Right renal cortex interstitium (tissue), 3 donors: ENCODE measurements at regions not wholly inside any gene's neighbourhood (a gene's known extent, or its start where the extent isn't known, plus 50 kb on each side); places are given as distances from the start of the nearest gene placed in this dataset.
"Not testable (repeated sequence)": the region's sequence is repeated elsewhere in the genome, so short reads cannot be mapped to it uniquely, and the experiment has no call there.

ENCODE experiments used
- DNase-seq, 3 donors: peaks; one replicate each; pipeline ENCODE4 v3.0.0-alpha.2; 2013; ENCODE audit warnings: low read depth in 3 of 3, low spot score in 2 of 3

DNA sequence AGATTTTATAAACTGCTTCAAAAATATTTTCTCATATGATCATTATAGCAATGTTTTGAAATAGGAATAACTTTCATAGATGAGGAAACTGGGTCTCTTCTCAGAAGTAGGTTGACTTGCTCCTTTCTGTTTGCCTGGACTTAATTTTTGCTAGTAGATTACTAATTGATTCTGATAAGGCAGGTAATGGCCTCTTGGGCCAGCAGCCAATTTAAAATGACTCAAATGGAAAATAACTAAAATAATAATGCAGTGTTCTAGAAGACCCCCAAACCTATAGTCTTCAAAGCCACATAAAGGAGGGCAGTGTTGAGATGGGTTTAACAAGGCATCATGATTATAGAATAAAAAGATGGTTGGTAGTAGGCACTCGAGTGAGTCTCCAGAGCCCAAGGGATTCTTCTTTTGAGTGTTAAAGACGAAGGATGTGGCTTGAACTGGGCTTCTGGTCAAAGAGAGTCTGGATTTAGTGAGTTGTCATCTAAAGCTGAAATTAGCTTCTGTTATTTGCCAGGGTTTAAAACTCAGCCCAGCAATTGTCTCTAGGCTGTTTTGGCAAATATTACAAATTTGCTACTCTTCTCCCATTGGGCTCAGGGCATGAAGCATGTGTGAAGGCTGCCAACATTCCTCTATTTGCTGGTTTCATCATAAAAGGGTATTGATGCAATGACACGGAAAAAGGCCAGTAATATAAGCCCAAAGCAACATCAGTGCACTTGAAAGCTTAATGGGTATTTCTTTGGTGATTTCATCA lies 297.1 kb upstream of the MEIS2 start:
- DNase-seq, result no peak

GRCh38 chr15:37416103-37416502 lies 315.8 kb upstream of the MEIS2 start:
- DNase-seq, result no peak

- no peak for DNase-seq
Observed at GRCh38 chr15:37425541-37425940, 325.2 kb upstream of the MEIS2 start.

DNA sequence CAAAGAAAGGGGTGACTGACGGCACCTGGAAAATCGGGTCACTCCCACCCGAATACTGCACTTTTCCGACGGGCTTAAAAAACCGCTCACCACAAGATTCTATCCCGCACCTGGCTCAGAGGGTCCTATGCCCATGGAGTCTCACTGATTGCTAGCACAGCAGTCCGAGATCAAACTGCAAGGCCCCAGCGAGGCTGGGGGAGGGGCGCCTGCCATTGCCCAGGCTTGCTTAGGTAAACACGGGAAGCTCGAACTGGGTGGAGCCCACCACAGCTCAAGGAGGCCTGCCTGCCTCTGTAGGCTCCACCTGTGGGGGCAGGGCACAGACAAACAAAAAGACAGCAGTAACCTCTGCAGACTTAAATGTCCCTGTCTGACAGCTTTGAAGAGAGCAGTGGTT lies 327.0 kb upstream of the MEIS2 start:
- DNase-seq, result not testable (repeated sequence)

- no peak for DNase-seq
Observed at GRCh38 chr15:37446921-37447320, 346.6 kb upstream of the MEIS2 start.

DNA sequence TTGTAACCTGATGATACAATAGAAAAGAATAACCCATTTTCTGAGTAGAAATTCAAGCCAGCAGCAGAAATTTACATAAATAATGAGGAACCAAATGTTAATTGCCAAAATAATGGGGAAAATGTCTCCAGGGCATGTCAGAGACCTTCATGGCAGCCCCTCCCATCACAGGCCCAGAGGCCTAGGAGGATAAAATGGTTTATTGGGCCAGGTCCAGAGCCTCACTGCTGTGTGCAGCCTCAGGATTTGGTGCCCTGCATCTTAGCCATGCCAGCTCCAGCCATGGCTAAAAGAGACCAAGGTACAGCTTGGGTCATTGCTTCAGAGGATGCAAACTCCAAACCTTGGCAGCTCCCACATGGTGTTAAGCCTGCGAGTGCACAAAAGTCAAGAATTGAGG lies 352.1 kb upstream of the MEIS2 start:
- no peak for DNase-seq

- no peak for DNase-seq
Observed at GRCh38 chr15:37480482-37480881, 380.1 kb upstream of the MEIS2 start.

GRCh38 chr15:37481126-37481525 lies 380.8 kb upstream of the MEIS2 start:
- no peak for DNase-seq

DNA sequence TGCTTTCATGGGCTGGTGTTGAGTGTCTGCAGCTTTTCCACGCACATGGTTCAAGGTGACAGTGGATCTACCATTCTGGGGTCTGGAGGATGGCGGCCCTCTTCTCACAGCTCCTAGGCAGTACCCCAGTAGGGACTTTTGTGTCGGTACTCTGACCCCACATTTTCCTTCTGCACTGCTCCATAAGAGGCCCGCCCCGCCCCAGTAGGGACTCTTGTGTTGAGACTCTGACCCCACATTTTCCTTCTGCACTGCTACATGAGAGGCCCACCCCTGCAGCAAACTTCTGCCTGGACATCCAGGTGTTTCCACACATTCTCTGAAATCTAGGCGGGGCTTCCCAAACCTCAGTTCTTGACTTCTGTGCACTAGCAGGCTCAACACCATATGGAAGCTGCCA lies 383.4 kb upstream of the MEIS2 start:
- DNase-seq, result no peak

GRCh38 chr15:37485056-37485455 lies 384.7 kb upstream of the MEIS2 start:
- DNase-seq, result no peak

DNA sequence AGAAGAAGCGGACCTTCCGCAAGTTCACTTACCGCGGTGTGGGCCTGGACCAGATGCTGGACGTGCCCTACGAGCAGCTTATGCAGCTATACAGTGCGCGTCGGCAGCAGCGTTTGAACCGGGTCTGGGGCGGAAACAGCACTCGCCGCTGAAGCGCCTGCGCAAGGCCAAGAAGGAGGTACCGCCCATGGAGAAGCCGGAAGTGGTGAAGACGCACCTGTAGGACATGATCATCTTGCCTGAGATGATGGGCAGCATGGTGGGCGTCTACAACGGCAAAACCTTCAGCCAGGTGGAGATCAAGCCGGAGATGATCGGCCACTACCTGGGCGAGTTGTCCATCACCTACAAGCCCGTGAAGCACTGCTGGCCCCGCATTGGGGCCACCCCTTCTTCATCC lies 390.4 kb upstream of the MEIS2 start:
- DNase-seq, result no peak

DNA sequence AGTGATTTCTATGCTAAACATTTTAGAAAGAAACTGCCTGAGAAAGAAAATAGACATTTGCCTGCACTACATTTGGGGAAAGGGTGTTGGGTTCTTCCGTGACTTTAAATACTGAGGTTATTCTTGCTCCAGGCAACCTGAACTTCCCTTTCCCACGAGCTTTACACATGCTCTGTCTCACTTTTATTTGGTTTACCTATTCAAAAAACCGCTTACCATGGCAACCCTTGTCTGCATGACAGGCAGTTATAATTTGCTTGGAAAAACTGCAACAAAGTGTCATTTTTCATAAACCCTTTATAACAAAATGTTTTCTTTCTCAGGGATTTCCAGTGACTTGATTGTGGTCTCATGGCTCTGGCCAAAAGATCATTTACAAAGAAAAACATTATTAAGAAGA lies 416.3 kb upstream of the MEIS2 start:
- no peak for DNase-seq

- no peak for DNase-seq
Observed at GRCh38 chr15:37517191-37517895, 417.0 kb upstream of the MEIS2 start.

GRCh38 chr15:37518436-37518835 lies 416.0 kb upstream of the TMCO5A start:
- DNase-seq, result no peak

DNA sequence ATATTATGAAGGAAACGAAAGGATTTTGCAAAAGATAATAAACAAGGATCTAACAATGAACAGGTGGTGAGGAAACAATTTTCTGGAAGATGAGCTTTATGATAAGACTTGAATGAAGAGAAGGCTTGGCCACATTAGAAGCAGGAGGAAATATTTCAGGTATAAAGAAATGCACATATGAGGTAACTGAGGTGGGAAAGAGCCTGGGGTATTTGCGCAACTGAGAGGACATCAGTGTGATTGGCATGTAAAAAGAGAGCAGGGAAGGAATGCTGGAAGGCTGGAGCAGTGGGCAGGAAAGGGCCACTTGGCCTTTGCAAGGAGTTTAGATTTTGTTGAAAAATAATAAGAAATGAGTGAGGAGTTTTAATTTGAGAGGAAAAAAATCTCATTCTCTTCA lies 414.4 kb upstream of the TMCO5A start:
- no peak for DNase-seq

GRCh38 chr15:37520882-37521281 lies 413.6 kb upstream of the TMCO5A start:
- no peak for DNase-seq

GRCh38 chr15:37524601-37525000 lies 409.8 kb upstream of the TMCO5A start:
- DNase-seq, result no peak

GRCh38 chr15:37528432-37528831 lies 406.0 kb upstream of the TMCO5A start:
- DNase-seq, result no peak

DNA sequence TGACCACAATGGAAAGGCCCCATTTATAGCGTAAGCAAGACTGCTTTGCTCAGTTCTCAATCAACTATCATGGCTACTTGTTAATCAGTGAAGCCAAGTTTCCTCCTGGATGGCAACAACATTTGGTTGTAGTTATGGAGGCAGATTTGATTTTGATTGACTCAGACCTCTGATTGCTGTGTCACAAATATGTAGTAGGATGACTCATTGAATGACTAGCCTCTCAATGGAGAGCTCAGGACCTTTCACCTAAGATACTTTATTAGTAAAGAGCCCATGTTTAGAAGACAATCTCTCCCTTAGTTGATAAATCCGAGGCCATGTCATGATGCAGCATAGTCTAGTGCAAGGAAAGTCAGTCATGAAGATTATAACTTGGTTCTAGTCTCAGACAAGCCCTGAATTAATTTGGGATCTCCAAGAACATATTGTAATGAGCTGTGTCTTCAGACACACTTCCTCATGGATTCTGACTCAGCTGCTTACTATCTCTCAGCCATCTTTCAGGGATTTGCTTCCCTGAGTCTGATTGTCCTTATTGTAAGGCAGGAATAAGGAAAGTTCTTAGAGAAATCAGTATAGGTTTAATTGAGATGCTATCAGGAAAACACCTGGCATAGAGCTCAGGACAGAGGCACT lies 397.4 kb upstream of the TMCO5A start:
- no peak for DNase-seq

DNA sequence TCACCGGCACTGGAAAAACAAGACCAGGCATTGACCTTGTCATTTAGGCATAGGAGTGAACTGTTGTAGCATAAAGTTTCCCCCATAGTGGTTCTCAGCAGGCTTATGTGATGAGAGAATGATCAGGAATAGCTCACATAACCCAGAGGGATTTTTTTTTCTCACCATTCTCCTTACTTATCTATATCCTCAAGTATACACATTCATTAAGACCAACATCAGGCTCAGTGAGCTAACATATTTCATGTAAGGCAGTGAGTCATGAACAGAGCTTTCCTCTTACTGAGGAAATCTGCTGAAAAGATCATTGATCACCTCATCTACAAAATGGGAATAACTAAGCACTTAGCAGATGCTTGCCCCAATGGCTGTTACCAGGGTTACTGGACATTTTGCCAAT lies 396.6 kb upstream of the TMCO5A start:
- no peak for DNase-seq

- DNase-seq, result no peak
Observed at GRCh38 chr15:37548116-37548515, 386.3 kb upstream of the TMCO5A start.
